ENCODE measurements at regions not wholly inside any gene's neighbourhood (a gene's known extent, or its start where the extent isn't known, plus 50 kb on each side); places are given as distances from the start of the nearest gene placed in this dataset.

DNA sequence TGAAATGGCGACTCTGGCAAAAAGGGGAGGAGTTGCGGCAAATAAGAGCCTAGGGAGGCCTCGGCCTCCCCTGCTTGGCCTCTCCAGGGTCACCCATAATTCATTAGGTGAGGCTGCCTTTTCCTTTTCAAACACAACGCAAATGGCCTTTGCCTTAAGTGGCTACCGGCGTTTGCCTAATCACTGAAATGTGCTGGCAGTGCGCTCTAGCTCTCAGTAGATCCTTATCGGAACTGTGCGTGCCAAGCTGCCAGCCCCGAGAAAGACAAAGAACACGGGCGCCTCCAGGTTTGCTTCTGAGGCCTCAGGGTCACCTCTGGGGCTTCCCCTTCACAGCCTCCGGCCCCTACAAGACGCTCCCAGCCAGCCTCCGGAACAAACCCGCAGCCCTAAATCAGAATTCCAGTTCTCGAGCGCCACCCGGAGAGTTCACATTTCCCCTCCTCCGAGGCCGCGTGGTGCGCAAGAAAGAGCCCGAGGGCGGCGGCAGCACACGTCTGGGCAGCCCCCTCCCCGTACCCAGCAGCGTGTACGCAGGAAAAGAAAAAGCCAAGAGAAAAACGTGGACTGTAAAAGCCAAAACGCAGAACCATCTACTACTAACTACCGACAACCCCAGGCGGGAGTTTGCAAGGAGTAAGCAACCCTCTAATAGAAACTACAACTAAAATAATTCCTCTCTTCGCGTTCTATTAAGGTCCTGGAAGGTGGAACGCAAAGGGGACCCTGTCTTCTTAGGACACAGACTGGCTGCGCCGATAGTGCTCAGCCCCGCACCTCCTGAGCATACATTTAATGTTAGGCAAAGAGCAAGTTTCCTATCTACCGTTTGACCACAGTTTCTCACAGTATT lies 76.5 kb upstream of the BCOR start:
- H3K4me3 ChIP-seq (replicated peaks; ENCODE audit: insufficient read depth, low read length), result no peak overlapping the region; the same call in 1 of the 2 replicates
- peak; percentile 59 to 71 for DNase-seq (ENCODE audit: low read depth in 1 of 2, low spot score in 1 of 2)
- H3K27ac ChIP-seq (replicated peaks), result peak overlapping the region; percentile 99
- H3K27me3 ChIP-seq (ENCODE audit: insufficient read depth, poor library complexity, severe bottlenecking), result peaks cover 4% of the 10 kb centered on the region
- TF ChIP-seq SPI1 (IDR thresholded peaks at IDR 0.05; ENCODE audit: borderline replicate concordance, low read depth), result no peak
- no peak for TF ChIP-seq CTCF (IDR thresholded peaks at IDR 0.05; ENCODE audit: insufficient read depth, low read length)
- no peak for TF ChIP-seq GABPA (IDR thresholded peaks at IDR 0.05; ENCODE audit: low read depth)
- no peak for TF ChIP-seq REST (IDR thresholded peaks at IDR 0.05; ENCODE audit: insufficient replicate concordance, low read depth)

DNA sequence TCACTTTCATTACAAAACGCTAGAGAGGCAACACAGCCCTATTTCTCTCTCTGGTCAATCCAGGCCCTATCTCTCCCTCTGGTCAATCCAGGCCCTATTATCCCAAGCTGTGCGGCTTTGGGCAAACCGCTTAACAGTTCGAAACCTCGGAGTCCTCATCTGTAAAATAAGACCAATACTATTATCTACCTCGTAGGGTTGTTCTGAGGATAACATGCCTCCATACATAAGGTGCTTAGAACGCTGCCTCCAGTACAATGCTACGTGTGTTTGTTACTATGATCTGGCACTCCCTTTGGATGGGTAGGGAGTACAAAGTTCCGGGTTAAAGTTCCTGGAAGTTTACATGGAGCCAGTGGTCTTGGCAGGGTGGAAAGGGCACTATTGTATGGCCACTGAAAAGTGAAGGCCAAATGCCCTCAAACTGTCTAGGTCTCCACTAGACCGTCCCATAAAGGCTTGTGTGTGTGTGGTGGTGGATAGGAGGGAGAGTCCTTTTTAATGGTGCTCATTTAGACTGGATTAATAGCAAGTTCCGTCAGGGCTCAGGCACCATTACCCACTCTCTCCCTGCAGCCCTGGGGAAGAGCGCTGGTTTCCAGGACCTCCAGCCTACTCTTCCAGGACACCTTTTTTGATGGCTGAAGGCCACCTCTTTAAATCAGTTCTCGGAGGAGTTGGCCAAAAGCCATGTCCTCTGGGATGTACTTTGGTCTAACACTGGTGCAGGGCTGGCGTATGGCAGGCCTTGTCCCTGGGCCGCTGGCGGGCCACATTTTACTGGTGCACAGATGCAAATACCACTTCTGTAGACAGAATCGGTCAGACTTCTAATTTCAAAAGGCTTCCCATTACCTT lies 75.6 kb upstream of the BCOR start:
- H3K27me3 ChIP-seq (ENCODE audit: insufficient read depth, poor library complexity, severe bottlenecking), result peaks cover 4% of the 10 kb centered on the region
- no peak for DNase-seq (ENCODE audit: low read depth in 1 of 2, low spot score in 1 of 2)
- no peak overlapping the region for H3K4me3 ChIP-seq (replicated peaks; ENCODE audit: insufficient read depth, low read length)
- TF ChIP-seq REST (IDR thresholded peaks at IDR 0.05; ENCODE audit: insufficient replicate concordance, low read depth) (no peak), POLR2AphosphoS5 (IDR thresholded peaks at IDR 0.05; ENCODE audit: low read depth) (no peak), CTCF (IDR thresholded peaks at IDR 0.05; ENCODE audit: insufficient read depth, low read length) (no peak), GABPA (IDR thresholded peaks at IDR 0.05; ENCODE audit: low read depth) (no peak), SPI1 (IDR thresholded peaks at IDR 0.05; ENCODE audit: borderline replicate concordance, low read depth) (no peak)
- H3K27ac ChIP-seq (replicated peaks), result peak overlapping the region; percentile 99

GRCh38 chrX:40172401-40173142 lies 74.8 kb upstream of the BCOR start:
- no peak for DNase-seq (ENCODE audit: low read depth in 1 of 2, low spot score in 1 of 2)
- Histone ChIP-seq H3K27ac (replicated peaks) (no peak overlapping the region), H3K27me3 (ENCODE audit: insufficient read depth, poor library complexity, severe bottlenecking) (peaks cover 4% of the 10 kb centered on the region), H3K4me3 (replicated peaks; ENCODE audit: insufficient read depth, low read length) (no peak overlapping the region)
- TF ChIP-seq GABPA (IDR thresholded peaks at IDR 0.05; ENCODE audit: low read depth) (no peak), CTCF (IDR thresholded peaks at IDR 0.05; ENCODE audit: insufficient read depth, low read length) (no peak), SPI1 (IDR thresholded peaks at IDR 0.05; ENCODE audit: borderline replicate concordance, low read depth) (no peak), POLR2AphosphoS5 (IDR thresholded peaks at IDR 0.05; ENCODE audit: low read depth) (no peak), REST (IDR thresholded peaks at IDR 0.05; ENCODE audit: insufficient replicate concordance, low read depth) (no peak)
